ENCODE measurements at regions not wholly inside any gene's neighbourhood (a gene's known extent, or its start where the extent isn't known, plus 50 kb on each side); places are given as distances from the start of the nearest gene placed in this dataset.

DNA sequence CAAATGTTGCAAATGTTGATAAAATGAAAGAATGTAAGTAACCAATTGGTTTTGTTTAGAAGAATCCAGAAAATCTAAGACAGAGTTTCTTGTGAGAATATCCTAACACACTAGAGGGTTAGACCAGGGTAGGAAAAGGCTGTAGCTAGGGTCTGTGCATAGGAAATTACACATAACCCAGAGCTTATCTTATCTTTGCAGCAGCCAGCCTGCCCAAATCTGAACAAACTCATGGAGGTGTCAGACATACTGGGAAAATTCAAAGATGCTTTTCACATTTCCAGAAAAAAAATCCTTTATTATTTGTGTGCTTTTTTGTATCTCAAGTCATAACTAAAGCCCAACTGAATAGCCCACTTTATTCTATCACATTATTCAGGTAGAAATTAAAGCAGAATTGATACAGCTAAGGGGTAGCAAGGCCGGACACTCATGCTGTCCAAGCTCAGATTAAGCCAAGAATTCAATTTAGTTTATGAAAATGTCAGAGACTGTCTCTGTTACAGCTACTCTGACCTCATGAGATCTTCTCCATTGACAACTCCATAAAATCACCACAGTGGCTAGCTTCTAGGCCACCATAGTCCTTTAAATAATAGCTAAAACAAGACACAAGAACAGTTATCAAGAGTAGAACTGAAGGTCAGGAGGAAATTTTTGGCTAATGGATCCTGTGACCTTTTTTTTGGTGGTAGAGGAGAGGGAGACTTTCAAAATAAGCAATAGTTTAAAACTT lies 169.6 kb upstream of the RASSF8 start:
- peaks cover 4% of the 10 kb centered on the region for H3K4me1 Mint-ChIP-seq
- TF ChIP-seq, protein P1, sequence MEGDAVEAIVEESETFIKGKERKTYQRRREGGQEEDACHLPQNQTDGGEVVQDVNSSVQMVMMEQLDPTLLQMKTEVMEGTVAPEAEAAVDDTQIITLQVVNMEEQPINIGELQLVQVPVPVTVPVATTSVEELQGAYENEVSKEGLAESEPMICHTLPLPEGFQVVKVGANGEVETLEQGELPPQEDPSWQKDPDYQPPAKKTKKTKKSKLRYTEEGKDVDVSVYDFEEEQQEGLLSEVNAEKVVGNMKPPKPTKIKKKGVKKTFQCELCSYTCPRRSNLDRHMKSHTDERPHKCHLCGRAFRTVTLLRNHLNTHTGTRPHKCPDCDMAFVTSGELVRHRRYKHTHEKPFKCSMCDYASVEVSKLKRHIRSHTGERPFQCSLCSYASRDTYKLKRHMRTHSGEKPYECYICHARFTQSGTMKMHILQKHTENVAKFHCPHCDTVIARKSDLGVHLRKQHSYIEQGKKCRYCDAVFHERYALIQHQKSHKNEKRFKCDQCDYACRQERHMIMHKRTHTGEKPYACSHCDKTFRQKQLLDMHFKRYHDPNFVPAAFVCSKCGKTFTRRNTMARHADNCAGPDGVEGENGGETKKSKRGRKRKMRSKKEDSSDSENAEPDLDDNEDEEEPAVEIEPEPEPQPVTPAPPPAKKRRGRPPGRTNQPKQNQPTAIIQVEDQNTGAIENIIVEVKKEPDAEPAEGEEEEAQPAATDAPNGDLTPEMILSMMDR (IDR thresholded peaks at IDR 0.05; ENCODE audit: unreplicated experiment): no peak
- no peak overlapping the region for H3K27ac Mint-ChIP-seq
- no peak overlapping the region for H3K4me3 Mint-ChIP-seq
- peaks cover 16% of the 10 kb centered on the region for H3K27me3 Mint-ChIP-seq (ENCODE audit: low read depth)
- no peak for DNase-seq (ENCODE audit: low spot score in 2 of 2, unreplicated experiment in 2 of 2)
- no peaks in the 10 kb centered on the region for H3K36me3 Mint-ChIP-seq
- H3K9me3 Mint-ChIP-seq: no peaks in the 10 kb centered on the region

DNA sequence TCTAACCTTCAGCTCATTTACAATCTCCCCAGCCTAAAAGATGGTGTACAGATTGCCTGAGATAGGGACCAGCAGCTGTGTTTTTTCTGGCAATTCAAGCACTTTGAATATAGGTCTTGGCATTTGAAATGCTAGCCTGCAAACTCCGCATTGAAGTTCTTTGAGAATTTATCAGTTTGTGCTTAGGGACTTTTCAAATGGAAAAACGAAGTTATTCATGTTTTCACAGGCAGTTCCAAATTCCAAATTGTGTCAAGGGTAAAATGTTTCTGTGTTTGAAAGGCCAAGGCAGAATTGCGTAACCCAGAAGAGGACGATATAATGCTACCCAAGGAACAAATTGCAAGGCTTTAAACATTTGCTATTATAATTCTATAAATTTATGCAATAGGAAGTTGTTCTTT lies 168.9 kb upstream of the RASSF8 start:
- TF ChIP-seq, protein P1 (IDR thresholded peaks at IDR 0.05; ENCODE audit: unreplicated experiment): no peak
- DNase-seq (ENCODE audit: low spot score in 2 of 2, unreplicated experiment in 2 of 2): no peak
- peaks cover 2% of the 10 kb centered on the region for H3K4me1 Mint-ChIP-seq
- no peaks in the 10 kb centered on the region for H3K36me3 Mint-ChIP-seq
- H3K27ac Mint-ChIP-seq: no peak overlapping the region
- no peak overlapping the region for H3K4me3 Mint-ChIP-seq
- H3K27me3 Mint-ChIP-seq (ENCODE audit: low read depth): peaks cover 10% of the 10 kb centered on the region
- no peaks in the 10 kb centered on the region for H3K9me3 Mint-ChIP-seq

DNA sequence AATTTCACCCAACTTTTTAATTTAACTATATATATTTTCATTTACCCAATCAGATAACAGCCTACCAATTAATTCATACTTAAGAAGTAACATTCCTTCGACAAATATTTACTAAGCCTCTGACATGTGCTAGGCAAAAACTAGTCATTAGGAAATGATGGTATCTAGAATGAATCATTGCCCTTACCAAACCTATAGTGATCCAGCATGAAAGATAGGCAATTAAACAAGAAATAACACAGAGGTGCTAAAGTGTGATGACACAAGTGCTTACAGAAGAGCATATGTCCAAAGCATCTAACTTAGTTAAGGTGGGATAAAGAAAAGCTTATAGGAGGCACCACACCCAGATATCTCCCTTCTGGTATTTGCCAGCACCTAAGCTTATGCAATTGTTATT lies 166.5 kb upstream of the RASSF8 start:
- Mint-ChIP-seq H3K4me1 (peaks cover 12% of the 10 kb centered on the region), H3K27me3 (ENCODE audit: low read depth) (peaks cover 6% of the 10 kb centered on the region), H3K9me3 (no peaks in the 10 kb centered on the region), H3K36me3 (no peaks in the 10 kb centered on the region), H3K27ac (no peak overlapping the region), H3K4me3 (no peak overlapping the region)
- no peak for DNase-seq (ENCODE audit: low spot score in 2 of 2, unreplicated experiment in 2 of 2)
- TF ChIP-seq, protein P1 (IDR thresholded peaks at IDR 0.05; ENCODE audit: unreplicated experiment): no peak

DNA sequence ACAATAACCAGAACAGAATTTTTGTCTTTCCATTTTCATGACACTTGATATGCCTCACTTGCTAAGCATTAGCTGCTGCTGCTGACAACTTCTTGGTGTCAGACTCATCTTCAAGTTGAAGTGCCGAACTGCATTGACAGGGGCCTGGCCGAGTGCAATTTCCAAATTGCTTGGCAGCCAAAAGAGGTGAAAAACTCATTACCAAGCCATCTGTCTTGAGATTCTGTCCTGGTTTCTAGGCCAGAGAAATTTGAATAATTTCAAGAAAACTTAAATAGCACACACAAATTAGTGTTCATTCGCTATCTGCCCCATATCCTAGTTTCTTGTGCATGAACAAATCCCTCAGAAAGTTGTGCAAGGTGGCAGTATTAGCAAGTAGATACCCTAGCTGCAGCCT lies 165.3 kb upstream of the RASSF8 start:
- Mint-ChIP-seq H3K27me3 (ENCODE audit: low read depth) (peaks cover 4% of the 10 kb centered on the region), H3K27ac (no peak overlapping the region), H3K36me3 (no peaks in the 10 kb centered on the region), H3K4me1 (peaks cover 17% of the 10 kb centered on the region), H3K9me3 (no peaks in the 10 kb centered on the region), H3K4me3 (no peak overlapping the region)
- TF ChIP-seq, protein P1 (IDR thresholded peaks at IDR 0.05; ENCODE audit: unreplicated experiment): no peak
- no peak for DNase-seq (ENCODE audit: low spot score in 2 of 2, unreplicated experiment in 2 of 2)

DNA sequence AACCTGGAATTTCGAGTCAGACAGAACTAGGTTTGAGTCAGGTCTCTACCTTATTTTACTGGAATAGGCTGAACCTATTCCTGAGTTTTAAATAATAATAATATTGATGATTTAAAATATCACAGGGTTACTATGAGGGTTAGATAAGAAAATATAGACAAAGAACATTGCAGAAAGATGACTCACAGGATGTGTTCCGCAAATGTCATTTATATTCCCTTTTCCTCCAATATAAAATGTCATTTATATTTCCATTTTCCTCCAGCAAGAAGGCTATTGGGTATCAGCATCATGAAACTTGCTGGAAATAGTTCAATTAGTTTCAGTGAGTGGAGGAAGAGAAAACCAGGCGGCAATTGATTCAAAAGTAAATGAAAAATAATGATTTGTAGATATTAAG lies 163.9 kb upstream of the RASSF8 start:
- no peaks in the 10 kb centered on the region for H3K9me3 Mint-ChIP-seq
- peaks cover 15% of the 10 kb centered on the region for H3K4me1 Mint-ChIP-seq
- H3K4me3 Mint-ChIP-seq: no peak overlapping the region
- no peak overlapping the region for H3K27ac Mint-ChIP-seq
- H3K27me3 Mint-ChIP-seq (ENCODE audit: low read depth): no peaks in the 10 kb centered on the region
- TF ChIP-seq, protein P1 (IDR thresholded peaks at IDR 0.05; ENCODE audit: unreplicated experiment): no peak
- no peaks in the 10 kb centered on the region for H3K36me3 Mint-ChIP-seq
- no peak for DNase-seq (ENCODE audit: low spot score in 2 of 2, unreplicated experiment in 2 of 2)
